Loucy (cell line): ENCODE measurements at regions not wholly inside any gene's neighbourhood (a gene's known extent, or its start where the extent isn't known, plus 50 kb on each side); places are given as distances from the start of the nearest gene placed in this dataset.

Experiments
- H2AFZ ChIP-seq: fragments of 200-600 bp; sonication (generic); 2 replicates; pipeline ENCODE4 v1.6.0; 2016; ENCODE audit warnings: antibody characterized with exemption, mild to moderate bottlenecking, low read length, moderate library complexity
- H3F3A ChIP-seq: fragments of 200-600 bp; 2 replicates; pipeline ENCODE4 v1.6.0; 2016; ENCODE audit warnings: antibody characterized with exemption, low read depth, mild to moderate bottlenecking
- H3K27me3 ChIP-seq: fragments of 200-600 bp; sonication (generic); 2 replicates; pipeline ENCODE4 v1.6.1; 2014; ENCODE audit warnings: low read length, mild to moderate bottlenecking; ENCODE audit not compliant: insufficient read depth, poor library complexity, severe bottlenecking
- H3K36me3 ChIP-seq: fragments of 200-600 bp; sonication (generic); 2 replicates; pipeline ENCODE4 v1.6.1; 2016; ENCODE audit warnings: low read length; ENCODE audit not compliant: insufficient read depth
- H3K4me1 ChIP-seq: fragments of 200-600 bp; sonication (generic); 2 replicates; pipeline ENCODE4 v1.5.1; 2014; ENCODE audit warnings: low read length, mild to moderate bottlenecking; ENCODE audit not compliant: insufficient read depth, poor library complexity, severe bottlenecking
- H3K4me2 ChIP-seq: fragments of 200-600 bp; sonication (generic); 2 replicates; pipeline ENCODE4 v1.6.0; 2014; ENCODE audit warnings: antibody characterized with exemption, low read length, low read depth, mild to moderate bottlenecking; ENCODE audit not compliant: poor library complexity, severe bottlenecking
- H3K4me3 ChIP-seq: fragments of 200-600 bp; sonication (generic); 2 replicates; pipeline ENCODE4 v1.5.1; 2014; ENCODE audit warnings: low read length, mild to moderate bottlenecking, mixed read lengths; ENCODE audit not compliant: poor library complexity, severe bottlenecking
- H3K79me2 ChIP-seq: fragments of 200-600 bp; sonication (generic); 2 replicates; pipeline ENCODE4 v1.6.1; 2014; ENCODE audit warnings: low read length; ENCODE audit not compliant: insufficient read depth
- H3K9ac ChIP-seq: fragments of 200-600 bp; sonication (generic); 2 replicates; pipeline ENCODE4 v1.6.0; 2014; ENCODE audit warnings: mild to moderate bottlenecking, low read depth, low read length, moderate library complexity; ENCODE audit not compliant: poor library complexity, severe bottlenecking
- H3K9me2 ChIP-seq: fragments of 200-600 bp; sonication (generic); replicated peaks from 2 replicates; pipeline ENCODE4 v1.6.1; 2016; ENCODE audit warnings: low read depth, low read length, mixed read lengths
- H3K9me3 ChIP-seq: fragments of 200-600 bp; sonication (generic); 2 replicates; pipeline ENCODE4 v1.6.1; 2014; ENCODE audit warnings: mild to moderate bottlenecking, antibody characterized with exemption, low read length, low read depth; ENCODE audit not compliant: insufficient read depth
- H4K20me1 ChIP-seq: fragments of 200-600 bp; sonication (generic); 2 replicates; pipeline ENCODE4 v1.6.0; 2014; ENCODE audit warnings: antibody characterized with exemption, low read length, mild to moderate bottlenecking; ENCODE audit not compliant: insufficient read depth, poor library complexity, severe bottlenecking
- EZH2phosphoT487 ChIP-seq: fragments of 200-600 bp; IDR thresholded peaks from 2 replicates; pipeline ENCODE4 v1.6.1; 2018; ENCODE audit warnings: antibody characterized with exemption, mild to moderate bottlenecking, moderate library complexity, borderline replicate concordance
- TF ChIP-seq, protein P1 (sequence below): fragments of 200-600 bp; sonication (generic); conservative IDR thresholded peaks from 2 replicates; pipeline ENCODE4 v1.5.1; 2014; ENCODE audit warnings: mild to moderate bottlenecking, antibody characterized with exemption, low read length

DNA sequence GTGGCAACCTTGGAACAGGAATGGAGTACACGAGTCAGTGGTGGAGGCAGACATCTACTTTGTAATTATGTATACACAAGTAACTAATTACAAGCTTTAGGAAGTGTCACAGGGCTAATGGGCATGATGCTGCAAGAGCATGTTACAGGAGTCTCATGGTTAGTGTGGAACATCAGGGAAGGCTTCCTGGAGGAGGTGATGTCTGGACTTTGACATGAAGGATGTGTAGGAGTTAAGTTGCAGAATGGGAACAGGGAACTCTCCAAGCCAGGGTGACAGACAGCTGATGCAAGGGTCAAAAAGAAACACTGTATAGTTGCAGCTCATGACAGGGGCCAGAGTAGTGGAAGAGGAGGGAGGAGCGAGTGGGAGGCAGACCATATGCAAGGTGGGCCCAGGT is 483.8 kb upstream of the EEF2KMT start:
- TF ChIP-seq, protein P1, sequence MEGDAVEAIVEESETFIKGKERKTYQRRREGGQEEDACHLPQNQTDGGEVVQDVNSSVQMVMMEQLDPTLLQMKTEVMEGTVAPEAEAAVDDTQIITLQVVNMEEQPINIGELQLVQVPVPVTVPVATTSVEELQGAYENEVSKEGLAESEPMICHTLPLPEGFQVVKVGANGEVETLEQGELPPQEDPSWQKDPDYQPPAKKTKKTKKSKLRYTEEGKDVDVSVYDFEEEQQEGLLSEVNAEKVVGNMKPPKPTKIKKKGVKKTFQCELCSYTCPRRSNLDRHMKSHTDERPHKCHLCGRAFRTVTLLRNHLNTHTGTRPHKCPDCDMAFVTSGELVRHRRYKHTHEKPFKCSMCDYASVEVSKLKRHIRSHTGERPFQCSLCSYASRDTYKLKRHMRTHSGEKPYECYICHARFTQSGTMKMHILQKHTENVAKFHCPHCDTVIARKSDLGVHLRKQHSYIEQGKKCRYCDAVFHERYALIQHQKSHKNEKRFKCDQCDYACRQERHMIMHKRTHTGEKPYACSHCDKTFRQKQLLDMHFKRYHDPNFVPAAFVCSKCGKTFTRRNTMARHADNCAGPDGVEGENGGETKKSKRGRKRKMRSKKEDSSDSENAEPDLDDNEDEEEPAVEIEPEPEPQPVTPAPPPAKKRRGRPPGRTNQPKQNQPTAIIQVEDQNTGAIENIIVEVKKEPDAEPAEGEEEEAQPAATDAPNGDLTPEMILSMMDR: no peak
- TF ChIP-seq EZH2phosphoT487: no peak
- no peaks in the 10 kb centered on the region for H3K4me1 ChIP-seq
- H3K9me2 ChIP-seq: no peaks in the 10 kb centered on the region
- no peak overlapping the region for H3K4me3 ChIP-seq
- H2AFZ ChIP-seq: no peak overlapping the region
- H3K36me3 ChIP-seq: no peaks in the 10 kb centered on the region
- no peaks in the 10 kb centered on the region for H3F3A ChIP-seq
- no peaks in the 10 kb centered on the region for H4K20me1 ChIP-seq
- H3K27me3 ChIP-seq: no peaks in the 10 kb centered on the region
- no peak overlapping the region for H3K4me2 ChIP-seq
- H3K9ac ChIP-seq: no peak overlapping the region
- H3K79me2 ChIP-seq: no peaks in the 10 kb centered on the region
- no peaks in the 10 kb centered on the region for H3K9me3 ChIP-seq

DNA sequence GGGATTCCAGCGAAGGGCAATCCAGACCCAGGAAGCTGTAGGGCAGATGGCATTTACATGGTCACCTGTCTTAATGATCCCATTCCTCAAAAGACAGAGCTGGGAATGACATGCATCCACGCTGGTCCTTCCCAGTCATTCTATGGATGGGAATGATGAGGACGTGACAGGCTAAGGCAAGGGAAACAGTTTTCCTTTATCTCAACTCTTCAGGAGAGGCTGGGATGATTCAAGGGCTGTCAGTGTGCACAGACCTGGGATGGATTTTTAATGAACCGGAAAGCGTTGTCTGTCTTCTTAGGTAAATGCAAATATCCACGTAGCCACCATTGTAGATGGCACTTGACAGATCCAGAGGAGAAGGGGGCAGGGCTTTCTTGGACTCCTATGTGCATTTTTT is 483.2 kb upstream of the EEF2KMT start:
- Histone ChIP-seq H3K27me3 (no peaks in the 10 kb centered on the region), H3K9ac (no peak overlapping the region)
- TF ChIP-seq, protein P1: no peak
- no peak for TF ChIP-seq EZH2phosphoT487

GRCh38 chr16:5580296-5580695 is 482.7 kb upstream of the EEF2KMT start:
- Histone ChIP-seq H3K79me2 (no peaks in the 10 kb centered on the region), H3K36me3 (no peaks in the 10 kb centered on the region), H4K20me1 (no peaks in the 10 kb centered on the region)

More for the DNA sequence above, 483.2 kb upstream of the EEF2KMT start:
- H3K4me2 ChIP-seq: no peak overlapping the region
- H3K79me2 ChIP-seq: no peaks in the 10 kb centered on the region
- H3K36me3 ChIP-seq: no peaks in the 10 kb centered on the region
- H3F3A ChIP-seq: no peaks in the 10 kb centered on the region
- H4K20me1 ChIP-seq: no peaks in the 10 kb centered on the region
- H3K4me3 ChIP-seq: no peak overlapping the region
- no peaks in the 10 kb centered on the region for H3K9me3 ChIP-seq
- no peaks in the 10 kb centered on the region for H3K4me1 ChIP-seq
- no peak overlapping the region for H2AFZ ChIP-seq
- no peaks in the 10 kb centered on the region for H3K9me2 ChIP-seq

More at GRCh38 chr16:5580296-5580695, 482.7 kb upstream of the EEF2KMT start:
- no peaks in the 10 kb centered on the region for H3K4me1 ChIP-seq
- no peak overlapping the region for H3K4me3 ChIP-seq
- no peak overlapping the region for H3K9ac ChIP-seq
- no peaks in the 10 kb centered on the region for H3K9me2 ChIP-seq
- no peak overlapping the region for H2AFZ ChIP-seq
- TF ChIP-seq, protein P1: no peak
- no peak for TF ChIP-seq EZH2phosphoT487
- no peaks in the 10 kb centered on the region for H3F3A ChIP-seq
- no peaks in the 10 kb centered on the region for H3K27me3 ChIP-seq
- H3K9me3 ChIP-seq: no peaks in the 10 kb centered on the region
- H3K4me2 ChIP-seq: no peak overlapping the region
